Inflammatory macrophage treated with lipopolysaccharide for 1 hour (primary cell): ENCODE measurements at regions not wholly inside any gene's neighbourhood (a gene's known extent, or its start where the extent isn't known, plus 50 kb on each side); places are given as distances from the start of the nearest gene placed in this dataset.

ENCODE experiments used
- DNase-seq, 2 donors: peaks; one replicate each; pipeline ENCODE4 v3.0.0-alpha.2; 2020 to 2022

DNA sequence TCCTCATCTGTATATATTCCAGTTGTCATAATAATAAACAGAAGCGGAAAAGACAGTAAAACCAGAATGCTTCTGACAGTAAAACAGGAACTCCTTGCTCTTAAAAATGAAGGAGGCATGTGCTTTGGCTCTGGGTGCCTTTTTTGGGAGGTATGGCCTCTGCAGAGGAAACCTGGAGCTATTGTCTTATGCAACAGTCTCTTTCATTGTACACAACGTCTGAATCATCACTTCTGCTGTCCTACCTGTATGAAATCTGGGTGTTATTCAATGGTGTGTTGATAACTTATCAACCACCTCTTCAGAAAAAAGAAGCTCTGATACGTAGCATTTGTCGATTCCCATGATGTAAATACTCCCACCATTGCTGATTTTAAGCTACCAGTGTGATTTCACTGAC lies 64.8 kb downstream of the CDCA7 start:
- DNase-seq, result no peak

DNA sequence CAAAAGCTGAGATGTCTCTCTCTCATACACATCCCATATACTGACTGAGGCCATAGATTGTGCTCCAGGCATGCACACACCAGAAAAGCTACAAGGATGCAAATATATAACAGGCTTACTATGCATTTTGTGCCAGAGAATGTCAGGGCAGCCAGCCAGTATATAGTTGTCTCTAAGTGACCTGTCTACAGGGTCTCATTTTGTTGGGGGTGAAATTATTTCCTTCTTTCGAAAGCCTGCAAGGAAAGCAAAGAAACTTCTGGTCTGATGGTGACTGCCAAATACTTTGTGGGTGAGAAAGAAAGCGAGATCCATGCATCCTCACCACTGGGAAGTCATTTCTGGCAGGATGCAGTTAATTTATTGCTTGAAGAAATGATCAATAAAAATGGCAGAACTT lies 70.2 kb downstream of the CDCA7 start:
- no peak for DNase-seq

DNA sequence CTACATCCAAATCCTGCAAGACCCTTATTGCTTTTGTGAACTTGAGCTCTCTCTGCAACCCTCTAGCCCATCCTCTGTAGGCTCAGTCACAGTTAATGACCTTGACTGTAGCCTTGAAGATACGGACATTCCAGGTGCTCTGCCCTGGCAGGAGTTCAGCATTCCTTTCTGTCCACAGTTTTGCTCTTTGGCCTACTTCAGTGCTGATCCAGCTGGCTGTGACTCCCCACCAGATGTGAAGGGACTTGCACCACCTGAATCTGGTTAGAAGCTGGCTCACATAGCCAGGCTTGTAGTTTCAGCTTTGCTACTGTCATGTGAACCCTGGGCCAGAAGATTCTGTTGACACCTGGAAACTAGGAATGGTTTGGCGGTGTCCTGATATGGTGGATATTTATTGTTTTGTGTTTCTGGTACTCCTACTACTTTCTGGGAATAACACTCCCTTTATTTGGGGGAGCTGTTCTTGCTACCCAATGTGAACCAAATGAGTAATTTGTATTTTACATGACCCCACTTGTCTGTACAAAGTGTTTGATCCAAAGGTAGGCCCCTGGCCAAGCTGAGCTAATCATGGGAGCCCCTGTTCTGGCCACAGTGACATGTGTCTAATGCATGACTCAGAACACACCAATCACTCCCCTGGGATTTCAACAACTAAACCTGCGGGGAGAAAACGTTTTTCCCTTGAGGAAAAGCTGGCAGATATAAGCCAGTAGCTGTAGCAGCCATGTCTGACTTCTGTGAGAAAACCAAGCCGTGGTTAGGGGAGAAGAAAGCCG lies 73.4 kb downstream of the CDCA7 start:
- DNase-seq, result no peak

DNA sequence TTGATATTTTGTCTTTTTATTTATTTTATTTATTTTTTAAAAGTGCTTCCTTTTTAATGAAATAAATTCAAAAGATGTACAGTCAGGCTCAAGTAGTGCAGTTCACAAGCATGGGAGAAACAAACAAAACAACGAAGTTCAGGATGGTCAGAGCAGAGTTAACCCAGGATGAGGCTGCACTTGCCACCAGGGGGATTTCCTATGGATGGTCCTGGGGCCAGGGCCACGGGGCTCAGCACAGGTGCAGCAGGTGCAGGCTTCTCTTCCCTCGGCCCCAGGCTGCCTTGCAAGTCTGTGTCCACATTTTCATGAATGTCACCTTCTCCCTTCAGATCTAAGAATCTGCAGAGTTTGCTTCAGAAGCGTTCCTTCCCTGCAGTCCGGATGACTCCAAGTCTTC lies 76.5 kb downstream of the CDCA7 start:
- DNase-seq, result no peak

DNA sequence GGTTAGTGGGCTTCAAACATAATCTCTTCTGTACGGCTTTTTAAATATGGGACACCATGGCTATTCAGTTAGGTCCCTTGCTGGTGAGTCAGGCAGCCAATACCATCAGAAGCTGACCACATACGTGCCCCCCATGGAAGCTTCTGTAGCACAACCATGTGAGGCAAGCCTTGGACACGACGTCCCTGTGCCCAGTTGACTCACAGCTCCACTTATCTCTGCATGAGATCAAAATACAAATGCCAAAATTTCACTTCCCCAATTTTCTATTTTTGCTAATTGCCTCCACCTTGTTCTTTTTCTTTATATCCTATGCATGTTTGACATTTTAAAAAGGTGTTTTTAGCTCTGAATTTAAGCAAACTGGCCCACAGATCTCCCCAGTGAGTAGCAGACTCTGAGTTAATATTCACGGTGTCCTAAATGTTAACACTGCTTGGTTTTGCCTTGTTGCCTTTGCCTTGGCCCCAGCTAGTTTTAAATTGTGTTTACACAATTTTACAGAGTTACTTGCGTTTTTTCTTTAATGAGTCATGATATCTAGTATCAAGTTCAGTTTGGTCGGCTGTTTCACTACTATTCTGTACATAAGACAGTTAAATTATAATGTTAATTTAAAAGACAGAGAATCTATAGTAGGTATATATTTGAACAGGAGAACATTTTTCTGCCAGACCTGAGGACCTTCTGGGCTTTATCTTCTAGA lies 77.5 kb downstream of the CDCA7 start:
- peak; percentile 10 to 25 for DNase-seq

DNA sequence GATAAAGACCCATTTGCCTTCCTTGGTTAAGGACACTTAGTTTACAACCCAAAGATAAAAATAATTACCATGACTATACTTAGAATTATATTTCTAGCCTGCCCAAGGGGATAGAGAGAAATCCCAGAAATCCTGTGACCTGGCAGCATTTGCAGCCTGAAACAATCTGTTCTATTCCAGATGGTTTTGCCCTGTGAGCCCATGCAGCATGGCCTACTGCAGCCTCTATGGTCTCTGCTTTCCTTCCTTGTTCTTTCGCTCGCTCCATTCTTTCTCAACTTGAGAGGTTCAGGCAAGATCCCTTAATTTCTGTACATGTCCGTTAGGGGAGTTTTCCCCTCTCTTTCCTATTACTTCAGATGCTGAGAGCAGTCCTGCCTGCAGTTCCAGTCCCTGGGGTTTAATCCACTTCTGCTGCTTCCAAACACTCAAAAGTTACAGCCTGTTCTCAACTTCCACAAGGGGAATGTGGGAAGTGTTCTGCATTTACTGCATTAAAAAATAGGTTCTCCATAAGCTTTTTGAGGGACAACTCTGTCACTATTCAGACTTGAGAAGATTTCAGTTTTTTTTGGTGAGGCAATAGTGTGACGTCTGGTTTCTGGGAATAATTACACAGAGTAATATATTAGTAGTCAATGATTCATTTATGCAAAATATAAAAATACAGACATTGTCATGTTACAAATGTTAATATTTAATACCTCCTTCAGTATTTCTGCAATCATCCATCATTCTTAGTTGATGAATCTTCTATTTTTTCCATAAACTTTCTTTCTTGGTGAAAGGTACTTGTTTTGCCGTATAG lies 80.3 kb downstream of the CDCA7 start:
- DNase-seq, result no peak

DNA sequence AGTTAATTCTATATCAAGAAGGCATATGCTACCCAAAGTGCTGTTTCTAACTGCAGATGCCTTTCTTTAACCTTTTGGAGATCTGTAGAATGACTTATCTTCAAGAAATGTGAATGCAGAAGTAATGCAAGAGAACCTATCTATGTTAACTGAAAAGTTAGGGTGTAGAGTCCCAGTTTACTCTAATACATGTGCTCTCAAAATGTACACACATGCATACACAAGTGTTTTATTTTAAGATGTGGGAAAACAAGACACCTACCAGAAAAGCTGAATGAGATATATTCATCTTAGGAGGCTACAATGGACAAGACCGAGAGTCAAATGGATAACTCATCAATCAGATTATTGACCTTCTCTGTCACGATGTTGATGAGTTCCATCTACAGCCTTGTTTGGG lies 80.9 kb downstream of the CDCA7 start:
- no peak for DNase-seq

DNA sequence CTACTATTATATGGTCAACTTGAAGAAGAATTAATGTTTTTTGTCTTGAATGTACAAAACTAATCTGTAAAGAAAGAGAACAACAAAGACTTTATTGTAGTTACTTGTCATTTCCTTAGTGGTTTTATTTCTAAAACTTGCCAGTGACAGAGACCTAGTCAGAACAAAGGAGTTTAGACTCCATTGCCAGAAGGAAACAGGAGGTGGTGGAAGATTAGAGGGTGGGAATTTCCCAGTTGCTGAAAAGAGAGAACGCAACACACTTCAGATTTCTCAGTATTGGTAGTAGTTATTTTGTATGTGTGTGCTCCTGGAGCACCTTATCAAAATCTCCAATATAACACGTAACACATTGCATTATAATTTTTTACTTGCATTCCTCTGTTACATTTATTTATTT lies 81.4 kb downstream of the CDCA7 start:
- no peak for DNase-seq

DNA sequence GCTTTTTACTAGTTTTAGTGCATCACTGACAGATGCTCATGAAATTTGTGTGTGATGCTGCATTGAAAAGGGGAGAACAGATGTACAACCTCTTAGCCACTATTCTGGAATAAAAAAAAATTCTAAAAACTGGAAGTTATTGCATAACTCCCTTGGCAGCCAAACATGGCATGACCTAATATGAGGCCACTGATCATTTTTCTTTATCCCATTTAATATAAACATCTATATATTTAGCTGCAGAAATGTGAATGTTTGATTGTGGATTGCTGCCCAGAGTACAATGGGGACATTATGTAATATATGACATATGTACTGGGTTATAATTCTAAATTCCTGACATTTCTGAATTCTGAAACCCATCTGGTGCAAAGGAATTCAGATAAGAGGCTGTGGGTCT lies 86.5 kb downstream of the CDCA7 start:
- no peak for DNase-seq

DNA sequence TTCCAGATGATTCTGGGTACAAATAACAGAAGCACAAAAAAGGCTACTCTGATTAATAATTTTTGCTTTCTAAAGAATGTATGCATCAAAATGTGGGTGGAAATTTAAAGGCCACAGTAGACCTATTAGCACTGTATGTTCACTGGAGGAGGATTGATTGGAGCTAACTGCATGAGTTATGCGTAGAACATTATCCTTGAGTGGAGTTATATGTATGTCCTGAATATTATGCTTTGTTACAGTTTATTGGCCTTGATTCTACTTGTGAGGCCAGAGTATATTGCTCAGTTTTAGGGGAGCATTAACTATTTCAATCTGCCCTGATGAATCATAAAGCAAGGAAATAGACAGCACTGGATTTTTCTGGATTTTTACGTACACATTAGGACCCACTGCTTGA lies 87.9 kb downstream of the CDCA7 start:
- no peak for DNase-seq

DNA sequence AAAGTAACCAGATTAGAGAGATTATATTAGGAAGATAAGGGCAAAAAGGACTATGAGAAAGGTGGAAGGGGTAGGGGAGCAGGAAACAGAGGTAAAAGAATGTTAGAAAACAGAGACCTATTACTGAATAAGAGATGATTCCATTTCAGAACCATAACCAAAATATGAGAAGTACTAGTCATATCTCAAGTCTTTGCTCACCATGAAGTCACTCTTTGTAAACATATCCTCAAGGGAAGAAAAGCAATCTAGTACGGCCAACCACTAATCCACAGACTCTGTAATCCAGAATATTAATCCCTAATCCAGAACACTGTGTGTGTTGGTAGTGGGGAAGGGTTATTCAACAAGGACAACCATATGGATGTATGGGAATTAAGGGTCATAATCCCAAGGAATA lies 92.0 kb downstream of the CDCA7 start:
- no peak for DNase-seq

DNA sequence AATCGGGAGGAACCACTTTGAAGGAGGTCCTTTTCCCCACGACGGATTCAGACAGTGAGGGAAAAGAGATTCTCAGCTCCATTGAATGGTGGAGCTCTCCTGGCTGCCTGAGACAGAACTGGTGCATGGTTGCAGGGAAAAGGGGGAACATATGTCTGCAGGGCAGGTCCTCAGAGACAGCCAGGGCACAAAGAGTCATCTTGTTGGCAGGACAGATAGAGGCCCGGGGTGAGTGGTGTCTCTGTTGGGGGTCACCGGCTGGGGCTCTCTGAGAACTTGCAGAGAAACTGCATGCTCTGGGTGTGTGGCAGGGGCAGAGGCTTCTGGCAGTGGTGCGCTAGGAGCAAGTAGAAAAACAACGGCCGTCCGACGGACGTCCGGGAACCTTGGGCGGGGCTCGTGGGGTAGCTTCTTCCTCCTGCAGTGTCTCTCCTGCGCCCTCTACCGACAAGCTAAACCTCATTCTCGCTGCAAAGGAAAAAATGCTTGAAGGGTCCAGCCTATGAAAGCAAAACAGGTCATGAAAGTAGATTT lies 94.3 kb downstream of the CDCA7 start:
- DNase-seq, result peak; percentile 38 to 83

DNA sequence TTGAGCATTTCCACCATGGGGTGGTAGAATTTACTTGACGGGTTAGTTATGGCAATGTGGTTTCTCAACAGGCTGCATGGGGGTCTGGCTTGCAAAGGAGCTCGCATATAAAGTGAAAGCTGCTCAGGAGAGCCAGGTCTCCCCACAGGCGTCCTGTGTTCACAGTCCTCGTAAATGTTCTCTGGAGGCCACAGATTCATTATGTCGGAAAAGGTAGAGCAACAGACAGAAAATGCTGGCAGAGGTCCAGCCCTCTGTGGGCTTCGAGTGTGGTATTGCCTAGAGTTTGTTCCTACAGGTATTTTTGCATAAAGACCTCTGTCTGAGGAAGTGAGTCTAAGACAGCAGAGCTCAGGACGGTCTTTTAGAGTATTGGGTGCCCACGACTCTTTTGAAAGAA lies 96.4 kb downstream of the CDCA7 start:
- no peak for DNase-seq

DNA sequence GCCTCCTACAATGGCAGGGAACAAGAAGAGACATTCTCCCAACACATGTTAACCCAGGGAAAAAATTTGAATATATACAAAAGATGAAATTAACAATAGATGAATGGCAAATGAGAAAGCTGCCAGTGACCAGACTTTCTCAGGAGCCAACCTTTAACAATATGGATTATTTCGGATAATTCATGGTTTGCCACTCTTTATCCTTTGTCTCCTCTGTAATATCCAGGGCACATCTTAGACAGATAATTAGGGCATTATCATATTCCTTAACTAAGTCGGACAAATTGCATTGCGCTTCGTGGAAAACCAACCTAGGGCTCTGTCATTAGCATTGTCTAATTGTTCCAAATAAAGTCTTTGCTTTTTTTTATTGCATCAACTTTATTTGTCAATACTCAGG lies 97.3 kb downstream of the CDCA7 start:
- no peak for DNase-seq

DNA sequence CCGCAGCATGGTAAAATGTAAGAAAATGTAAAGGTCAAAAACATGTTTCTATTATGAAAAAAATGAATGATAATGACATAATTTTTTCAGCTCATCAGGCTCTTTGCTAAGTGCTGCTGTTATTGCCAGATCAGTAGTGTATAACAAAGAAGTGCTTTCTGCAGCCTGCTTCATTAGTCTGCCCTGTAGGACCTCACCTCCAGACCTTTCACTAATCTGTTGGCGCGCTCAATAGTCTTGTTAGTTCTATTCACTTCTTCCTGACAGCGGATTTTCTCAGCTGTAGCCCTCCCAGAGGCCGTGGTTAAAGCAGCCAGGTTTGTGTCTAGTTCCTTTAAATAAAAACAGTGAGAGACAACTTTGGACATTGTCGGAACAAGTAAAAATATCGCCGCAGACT lies 97.7 kb downstream of the CDCA7 start:
- DNase-seq, result no peak

DNA sequence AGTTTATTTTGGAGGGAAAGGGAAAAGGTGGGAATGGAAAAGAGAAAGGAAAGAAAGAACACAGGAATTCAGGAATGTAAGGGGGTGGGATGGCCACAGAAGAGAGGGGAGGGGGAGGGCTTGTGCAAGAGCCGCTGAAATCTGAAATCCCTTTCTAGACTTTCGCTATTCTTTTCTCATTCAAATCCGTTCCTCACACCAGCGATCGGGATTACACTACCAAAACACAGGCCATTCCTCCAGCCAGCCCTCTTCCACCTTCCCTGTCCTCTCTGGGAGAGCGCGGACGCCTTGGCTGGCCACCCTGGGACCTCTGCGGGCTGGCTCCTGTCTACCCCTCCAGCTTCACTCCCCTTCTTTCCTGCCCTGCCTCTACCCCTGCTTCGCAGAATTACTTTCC lies 102.3 kb downstream of the CDCA7 start:
- DNase-seq, result no peak

DNA sequence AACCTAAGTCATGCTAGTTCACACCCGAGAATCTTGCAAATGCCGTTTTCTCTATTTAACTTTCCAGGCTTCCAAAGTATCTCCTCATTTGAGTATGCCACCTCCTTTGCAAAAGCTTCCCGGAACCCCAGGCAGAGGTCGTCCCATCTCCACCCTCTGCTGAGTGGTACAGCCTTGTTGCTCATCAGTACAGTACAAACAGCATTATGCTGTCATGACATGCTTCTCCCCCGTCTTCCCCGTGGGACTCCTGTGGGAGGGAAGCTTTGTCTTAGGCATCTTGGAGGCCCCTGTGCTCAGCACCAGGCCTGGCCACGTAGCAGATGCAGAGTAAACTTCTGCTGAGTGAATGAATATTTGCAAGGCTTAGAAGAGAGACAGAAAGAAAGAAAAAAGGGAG lies 102.7 kb downstream of the CDCA7 start:
- DNase-seq, result no peak

DNA sequence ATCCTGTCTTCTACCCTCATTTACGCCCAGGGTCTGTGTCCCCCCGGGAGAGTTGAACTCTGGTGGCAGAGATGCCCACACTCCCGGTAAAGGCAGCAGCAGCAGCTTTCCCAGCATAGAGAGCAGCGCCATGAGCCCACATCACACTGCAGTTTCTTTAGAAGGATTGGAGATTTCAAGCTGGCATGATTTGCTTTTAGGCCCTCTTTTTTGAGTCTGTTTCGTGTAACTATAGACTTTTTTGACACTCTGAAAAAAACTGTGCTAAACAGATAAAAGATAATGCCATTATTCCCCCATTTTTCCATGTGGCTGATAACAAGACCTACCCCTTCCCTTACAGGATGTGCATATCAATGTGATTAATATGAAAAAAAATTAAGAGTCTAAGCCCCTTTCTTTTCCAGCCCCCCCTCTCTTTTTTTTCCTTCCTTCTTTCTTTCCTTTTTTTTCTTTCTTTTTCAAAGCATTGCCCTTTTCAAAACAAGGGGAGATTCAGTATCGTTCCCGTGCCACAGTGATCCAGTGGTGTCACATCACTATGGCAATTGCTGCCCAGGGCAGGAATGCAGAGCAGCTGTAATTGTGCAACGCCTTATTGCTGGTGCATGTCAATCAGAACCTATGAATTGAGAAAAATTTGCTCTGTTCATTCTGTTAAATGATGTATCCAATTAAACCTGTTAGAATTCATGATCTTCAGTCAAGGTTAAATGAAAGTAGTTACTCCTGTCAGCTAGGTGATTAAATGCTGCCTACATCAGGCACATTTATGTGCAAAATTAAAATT lies 104.5 kb downstream of the CDCA7 start:
- no peak for DNase-seq

DNA sequence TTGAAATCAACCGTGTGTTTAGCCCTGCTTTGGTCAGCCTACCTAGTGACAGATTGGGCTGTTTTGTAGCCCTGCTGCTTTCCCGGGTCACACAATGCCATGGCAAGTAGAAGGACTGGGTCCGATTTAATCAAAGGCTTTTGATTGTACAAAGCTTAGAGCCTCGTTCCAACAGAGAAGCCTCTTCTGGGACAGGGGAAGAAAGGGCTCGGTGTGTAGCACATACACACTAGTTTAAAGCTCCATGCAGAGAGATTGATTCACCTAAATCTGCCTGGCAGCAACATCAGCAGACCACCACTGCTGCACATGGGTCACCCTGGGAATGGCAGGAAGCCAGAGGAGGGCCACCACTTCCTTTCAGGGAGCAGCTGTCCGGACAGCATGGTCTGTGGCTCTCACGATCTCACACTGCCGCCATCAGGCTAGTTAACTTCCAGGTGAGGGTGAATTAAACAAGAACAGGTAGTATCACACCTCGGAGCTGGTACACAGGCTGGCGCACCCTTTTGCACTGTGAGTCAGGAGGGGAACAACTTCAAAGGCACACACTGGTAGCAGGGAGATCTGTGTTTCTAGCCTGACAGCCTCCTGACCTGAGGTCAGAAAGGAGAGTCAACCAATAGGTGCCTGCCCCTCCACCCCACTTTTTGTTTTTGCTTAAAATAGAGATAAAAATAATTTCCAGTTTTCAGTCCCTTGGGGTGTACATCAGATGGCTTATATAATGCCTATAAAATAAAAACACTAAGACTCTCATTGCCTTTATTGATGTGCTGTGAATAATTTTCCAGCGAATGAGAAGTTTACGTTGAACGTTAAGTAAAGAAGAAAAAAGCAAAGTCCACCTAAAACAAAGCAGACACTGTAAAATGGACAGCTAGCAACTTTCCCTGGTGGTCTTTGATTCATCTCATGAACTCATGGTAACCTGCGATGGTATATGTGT lies 108.5 kb downstream of the CDCA7 start:
- no peak for DNase-seq

DNA sequence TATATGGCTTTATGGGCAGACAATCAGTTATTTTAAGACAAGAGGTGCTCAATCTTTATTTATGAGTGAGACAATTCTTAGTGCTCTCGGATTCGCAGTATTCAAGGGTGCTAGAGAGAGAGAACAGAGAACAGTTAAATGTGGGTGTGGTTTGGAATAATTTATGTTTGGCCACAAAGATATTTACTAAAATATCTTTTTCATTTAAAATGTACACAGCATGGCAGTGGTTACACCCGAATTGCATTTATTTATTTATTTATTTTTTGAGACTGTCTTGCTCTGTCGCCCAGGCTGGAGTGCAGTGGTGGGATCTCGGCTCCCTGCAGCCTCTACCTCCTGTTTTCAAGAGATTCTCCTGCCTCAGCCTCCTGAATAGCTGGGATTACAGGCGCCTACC lies 109.2 kb downstream of the CDCA7 start:
- DNase-seq, result no peak

DNA sequence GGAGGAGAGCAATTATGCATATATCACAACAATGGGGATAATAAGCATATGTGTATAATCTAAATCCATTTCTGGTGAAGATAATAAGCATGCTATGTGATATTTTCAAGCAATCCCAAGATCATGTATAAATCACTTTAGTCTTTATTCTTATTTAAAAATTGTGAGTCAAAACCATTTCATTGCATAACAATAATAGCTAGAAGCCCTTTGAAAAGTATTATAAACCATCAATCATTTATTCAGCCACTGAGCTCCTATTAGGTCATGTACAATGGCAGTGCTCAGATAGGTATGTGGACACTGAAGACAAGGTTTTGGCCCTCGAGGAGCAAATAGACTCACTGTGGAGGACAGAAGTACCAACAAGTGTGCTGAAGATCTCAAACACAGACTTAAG lies 113.1 kb downstream of the CDCA7 start:
- DNase-seq, result no peak
